Endothelial cell of umbilical vein (primary cell): ENCODE measurements at regions not wholly inside any gene's neighbourhood (a gene's known extent, or its start where the extent isn't known, plus 50 kb on each side); places are given as distances from the start of the nearest gene placed in this dataset.

Source experiments
- BruUV-seq: library from RNA; stranded (reverse); fragments of 400-500 nt; replicated peaks from 2 replicates; lab custom pipeline; 2021; lab: Mats Ljungman, UMichigan
- CTCF ChIA-PET: fragments of 300-600, 350-600 bp; sonication (Branson Sonifier 250); formaldehyde crosslinking; loops from one replicate; lab custom pipeline; 2021; ENCODE audit warnings: antibody characterized with exemption, inconsistent platforms; lab: Charles Lee
- POLR2A ChIA-PET: fragments of 300-600, 350-600 bp; sonication (Branson Sonifier 250); formaldehyde crosslinking; loops from one replicate; lab custom pipeline; 2021; ENCODE audit warnings: antibody characterized with exemption, inconsistent platforms; lab: Charles Lee
- DNase-seq: peaks from one replicate; pipeline ENCODE4 v3.0.0-alpha.2; 2011; ENCODE audit warnings: low read depth, low spot score
- FAIRE-seq: peaks from 2 replicates; lab custom pipeline; 2011; peaks lifted over from hg19 to GRCh38; lab: Jason Lieb, UNC
- H2AFZ ChIP-seq: 2 replicates; pipeline ENCODE4 v1.6.0; 2012; ENCODE audit warnings: low read depth, low read length, control low read depth, inconsistent platforms
- H3K27ac ChIP-seq: 2 replicates; pipeline ENCODE4 v1.5.1; 2011; ENCODE audit warnings: low read depth, mild to moderate bottlenecking, control low read depth, low read length, moderate library complexity; ENCODE audit not compliant: insufficient read depth
- H3K27me3 ChIP-seq, 2 experiments: 2 replicates each; pipeline versions ENCODE4 v1.6.0 to v1.6.1; 2011; ENCODE audit warnings: low read length in 2 of 2, mixed read lengths in 1 of 2; ENCODE audit not compliant: control insufficient read depth in 2 of 2, insufficient read depth in 2 of 2
- H3K36me3 ChIP-seq, 2 experiments: 2 replicates in 1 of 2; 3 replicates in 1 of 2; pipeline ENCODE4 v1.5.1; 2011; ENCODE audit warnings: low read length in 2 of 2, mild to moderate bottlenecking in 1 of 2, moderate library complexity in 1 of 2; ENCODE audit not compliant: control insufficient read depth in 2 of 2, insufficient read depth in 2 of 2; ENCODE audit errors: extremely low read depth in 1 of 2
- H3K4me1 ChIP-seq: 3 replicates; pipeline ENCODE4 v1.5.1; 2011; ENCODE audit warnings: mild to moderate bottlenecking, low read length; ENCODE audit not compliant: control insufficient read depth, insufficient read depth; ENCODE audit errors: extremely low read depth
- H3K4me2 ChIP-seq: 2 replicates; pipeline ENCODE4 v1.6.1; 2011; ENCODE audit warnings: low read length, control low read depth, mixed read lengths; ENCODE audit not compliant: insufficient read depth
- H3K4me3 ChIP-seq, 3 experiments: fragments of 200-600 bp in 1 of 3; sonication (generic), shearing (Covaris generic) in 1 of 3; replicated peaks in 1 of 3; 2 replicates each; pipeline ENCODE4 v1.5.1; 2011 to 2016; ENCODE audit warnings: control low read depth in 3 of 3, low read length in 3 of 3, mild to moderate bottlenecking in 2 of 3, inconsistent platforms in 1 of 3, low read depth in 1 of 3, moderate library complexity in 1 of 3; ENCODE audit not compliant: insufficient read depth in 1 of 3
- H3K79me2 ChIP-seq: 2 replicates; pipeline ENCODE4 v1.6.0; 2012; ENCODE audit warnings: low read length, inconsistent platforms; ENCODE audit not compliant: control insufficient read depth, insufficient read depth
- H3K9ac ChIP-seq: replicated peaks from 2 replicates; pipeline ENCODE3; 2011; ENCODE audit warnings: low read length, control low read depth; ENCODE audit not compliant: insufficient read depth; ENCODE audit errors: extremely low read depth
- H3K9me1 ChIP-seq: replicated peaks from 3 replicates; pipeline ENCODE4 v1.6.0; 2011; ENCODE audit warnings: mild to moderate bottlenecking, low read length; ENCODE audit not compliant: control insufficient read depth, insufficient read depth; ENCODE audit errors: extremely low read depth
- H3K9me3 ChIP-seq: replicated peaks from 2 replicates; pipeline ENCODE4 v1.5.1; 2012; ENCODE audit warnings: low read length, inconsistent platforms; ENCODE audit not compliant: control insufficient read depth, insufficient read depth
- H4K20me1 ChIP-seq: replicated peaks from 2 replicates; pipeline ENCODE3; 2011; ENCODE audit warnings: mild to moderate bottlenecking, low read length; ENCODE audit not compliant: control insufficient read depth, insufficient read depth; ENCODE audit errors: extremely low read depth
- EZH2 ChIP-seq: IDR thresholded peaks from 2 replicates; pipeline ENCODE4 v1.6.1; 2012; ENCODE audit warnings: borderline replicate concordance, low read depth, mild to moderate bottlenecking, moderate library complexity, low read length, inconsistent platforms; ENCODE audit not compliant: severe bottlenecking
- FOS ChIP-seq: IDR thresholded peaks from 2 replicates; pipeline ENCODE4 v1.6.1; 2011; ENCODE audit warnings: mild to moderate bottlenecking, low read length, moderate library complexity, borderline replicate concordance; ENCODE audit not compliant: insufficient read depth
- GATA2 ChIP-seq: IDR thresholded peaks from 2 replicates; pipeline ENCODE4 v1.7.0; 2011; ENCODE audit warnings: low read depth, mild to moderate bottlenecking, moderate library complexity, mixed read lengths, low read length; ENCODE audit not compliant: insufficient read length, insufficient read depth
- JUN ChIP-seq: IDR thresholded peaks from 2 replicates; pipeline ENCODE4 v1.6.1; 2011; ENCODE audit warnings: borderline replicate concordance, low read depth; ENCODE audit not compliant: insufficient read length, insufficient read depth
- MYC ChIP-seq: IDR thresholded peaks from one replicate; pipeline ENCODE4 v1.6.1; 2011; ENCODE audit warnings: mild to moderate bottlenecking, low read depth, low read length
- POLR2A ChIP-seq: IDR thresholded peaks from 2 replicates; pipeline ENCODE4 v1.6.1; 2012; ENCODE audit warnings: low read depth, mild to moderate bottlenecking, control low read depth, low read length
- POLR2AphosphoS5 ChIP-seq: IDR thresholded peaks from 2 replicates; pipeline ENCODE4 v1.6.1; 2012; ENCODE audit warnings: low read depth, mild to moderate bottlenecking, control low read depth, low read length, moderate library complexity; ENCODE audit not compliant: insufficient read depth
- dilution Hi-C: fragments of 300-500 bp; cut with MboI; formaldehyde crosslinking; loops from one replicate; pipeline ENCODE4 v1.15.0; 2019; ENCODE audit warnings: low sequenced_read_pairs; ENCODE audit not compliant: extremely low pct_ligation_motif_present
- intact Hi-C: fragments of 100-400 bp; cut with micrococcal nuclease; formaldehyde crosslinking; loops from one replicate; pipeline ENCODE4 v1.10.0; 2022
- TF ChIP-seq, protein P1 (sequence below), 2 donors: IDR thresholded peaks; 1 replicate in 1 of 2; 2 replicates in 1 of 2; pipeline ENCODE4 v1.5.1; 2011; ENCODE audit warnings: low read length in 2 of 2, mild to moderate bottlenecking in 2 of 2, moderate library complexity in 2 of 2, control low read depth in 1 of 2, inconsistent platforms in 1 of 2, low read depth in 1 of 2; ENCODE audit not compliant: insufficient read depth in 1 of 2; ENCODE audit errors: extremely low read depth in 1 of 2
- TF ChIP-seq, protein P2 (sequence below): IDR thresholded peaks from 2 replicates; pipeline ENCODE4 v1.6.1; 2011; ENCODE audit not compliant: insufficient read depth, insufficient read length

DNA sequence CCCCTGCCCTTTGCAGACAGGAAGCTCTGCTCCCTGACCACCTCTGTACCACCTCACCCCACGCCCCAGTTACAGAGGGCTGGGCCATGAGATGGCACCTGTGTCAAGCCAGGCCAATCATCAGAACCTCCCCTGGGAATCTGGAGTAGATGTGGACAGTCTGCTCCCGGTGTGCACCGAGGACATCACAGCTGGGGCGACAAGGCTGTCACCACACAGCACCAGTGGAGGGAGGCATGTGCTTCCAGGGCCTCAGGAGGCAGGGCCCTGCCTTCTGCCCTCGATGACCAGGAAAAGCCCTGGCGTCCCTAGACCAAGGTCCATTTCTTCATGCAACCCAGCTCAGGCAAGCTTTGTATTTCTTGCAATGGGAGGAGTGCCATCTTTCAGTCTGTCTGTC lies 309.5 kb downstream of the CTTN start:
- DNase-seq: no peak
- Histone ChIP-seq H3K9me1 (no peaks in the 10 kb centered on the region), H4K20me1 (no peaks in the 10 kb centered on the region), H3K27me3 (no peaks in the 10 kb centered on the region), H3K4me3 (no peak overlapping the region), H2AFZ (no peak overlapping the region), H3K9ac (no peak overlapping the region), H3K79me2 (no peaks in the 10 kb centered on the region), H3K36me3 (no peaks in the 10 kb centered on the region), H3K4me2 (no peak overlapping the region), H3K27ac (no peak overlapping the region), H3K9me3 (no peaks in the 10 kb centered on the region), H3K4me1 (no peaks in the 10 kb centered on the region)
- BruUV-seq: no TSS peak
- TF ChIP-seq, protein P1, sequence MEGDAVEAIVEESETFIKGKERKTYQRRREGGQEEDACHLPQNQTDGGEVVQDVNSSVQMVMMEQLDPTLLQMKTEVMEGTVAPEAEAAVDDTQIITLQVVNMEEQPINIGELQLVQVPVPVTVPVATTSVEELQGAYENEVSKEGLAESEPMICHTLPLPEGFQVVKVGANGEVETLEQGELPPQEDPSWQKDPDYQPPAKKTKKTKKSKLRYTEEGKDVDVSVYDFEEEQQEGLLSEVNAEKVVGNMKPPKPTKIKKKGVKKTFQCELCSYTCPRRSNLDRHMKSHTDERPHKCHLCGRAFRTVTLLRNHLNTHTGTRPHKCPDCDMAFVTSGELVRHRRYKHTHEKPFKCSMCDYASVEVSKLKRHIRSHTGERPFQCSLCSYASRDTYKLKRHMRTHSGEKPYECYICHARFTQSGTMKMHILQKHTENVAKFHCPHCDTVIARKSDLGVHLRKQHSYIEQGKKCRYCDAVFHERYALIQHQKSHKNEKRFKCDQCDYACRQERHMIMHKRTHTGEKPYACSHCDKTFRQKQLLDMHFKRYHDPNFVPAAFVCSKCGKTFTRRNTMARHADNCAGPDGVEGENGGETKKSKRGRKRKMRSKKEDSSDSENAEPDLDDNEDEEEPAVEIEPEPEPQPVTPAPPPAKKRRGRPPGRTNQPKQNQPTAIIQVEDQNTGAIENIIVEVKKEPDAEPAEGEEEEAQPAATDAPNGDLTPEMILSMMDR (IDR thresholded peaks at IDR 0.05; ENCODE audit: extremely low read depth in 1 of 2, insufficient read depth in 1 of 2, low read depth in 1 of 2, low read length in 2 of 2): no peak
- no peak for TF ChIP-seq FOS
- intact Hi-C loops: no loop called here
- FAIRE-seq: no peak
- dilution Hi-C loops: no loop called here
- ChIA-PET CTCF (no interaction called here), POLR2A (no interaction called here)

DNA sequence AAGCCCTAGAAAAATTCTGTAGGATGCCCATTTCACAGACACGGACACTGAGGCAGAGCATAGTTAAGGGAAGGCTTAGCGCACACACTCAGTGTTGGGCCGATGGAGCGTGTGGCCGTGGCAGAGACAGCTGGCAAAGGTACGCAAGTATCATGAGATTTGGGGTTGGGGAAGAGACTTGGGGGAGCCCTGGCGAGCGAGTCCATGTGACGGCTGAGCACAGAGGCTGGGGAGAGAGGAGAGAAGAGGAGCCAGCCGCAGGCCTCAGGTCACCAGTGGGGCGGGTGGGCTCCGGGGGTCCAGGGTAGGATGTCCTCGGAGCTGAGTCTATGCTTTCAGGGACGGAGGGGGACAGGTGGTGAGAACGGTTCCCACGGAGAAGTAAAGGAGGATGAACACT lies 311.3 kb downstream of the CTTN start:
- TF ChIP-seq JUN (no peak), POLR2AphosphoS5 (no peak), FOS (no peak), POLR2A (no peak), EZH2 (no peak), MYC (no peak), GATA2 (no peak)
- TF ChIP-seq, protein P1 (IDR thresholded peaks at IDR 0.05; ENCODE audit: extremely low read depth in 1 of 2, insufficient read depth in 1 of 2, low read depth in 1 of 2, low read length in 2 of 2): no peak
- TF ChIP-seq, protein P2, sequence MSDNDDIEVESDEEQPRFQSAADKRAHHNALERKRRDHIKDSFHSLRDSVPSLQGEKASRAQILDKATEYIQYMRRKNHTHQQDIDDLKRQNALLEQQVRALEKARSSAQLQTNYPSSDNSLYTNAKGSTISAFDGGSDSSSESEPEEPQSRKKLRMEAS: no peak
- no peak for DNase-seq
- Histone ChIP-seq H3K9me3 (no peaks in the 10 kb centered on the region), H3K4me1 (no peaks in the 10 kb centered on the region), H3K9me1 (no peaks in the 10 kb centered on the region), H3K4me2 (no peak overlapping the region), H3K4me3 (no peak overlapping the region), H3K9ac (no peak overlapping the region), H4K20me1 (no peaks in the 10 kb centered on the region), H3K36me3 (no peaks in the 10 kb centered on the region), H3K27ac (no peak overlapping the region), H3K27me3 (no peaks in the 10 kb centered on the region), H2AFZ (no peak overlapping the region), H3K79me2 (no peaks in the 10 kb centered on the region)
- dilution Hi-C loops (no loop called here), intact Hi-C loops (no loop called here)
- no TSS peak for BruUV-seq
- no peak for FAIRE-seq
- ChIA-PET CTCF (no interaction called here), POLR2A (no interaction called here)
